ENCODE measurements at regions not wholly inside any gene's neighbourhood (a gene's known extent, or its start where the extent isn't known, plus 50 kb on each side); places are given as distances from the start of the nearest gene placed in this dataset.
"Not testable (repeated sequence)": the region's sequence is repeated elsewhere in the genome, so short reads cannot be mapped to it uniquely, and the experiment has no call there.

DNA sequence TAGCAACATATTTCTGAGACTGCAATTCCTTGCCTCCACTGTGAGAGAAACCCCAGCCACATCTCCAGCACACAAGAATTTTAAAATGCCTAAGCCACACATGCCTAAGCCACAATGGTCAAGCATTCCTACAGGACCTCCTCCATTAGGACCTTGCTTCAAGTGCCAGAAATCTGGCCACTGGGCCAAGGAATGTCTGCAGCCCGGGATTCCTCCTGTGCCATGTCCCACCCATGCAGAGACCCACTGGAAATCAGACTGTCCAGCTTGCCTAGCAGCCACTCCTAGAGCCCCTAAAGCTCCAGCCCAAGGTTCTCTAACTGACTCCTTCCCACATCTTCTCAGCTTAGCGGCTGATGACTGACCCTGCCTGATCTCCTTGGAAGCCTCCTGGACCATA lies 117.5 kb downstream of the AHR start:
- Histone ChIP-seq H3K4me3 (ENCODE audit: low read depth, low read length) (no peak overlapping the region), H3K36me3 (ENCODE audit: control insufficient read depth, insufficient read depth, low read length) (no peaks in the 10 kb centered on the region), H3K27me3 (ENCODE audit: control insufficient read depth, insufficient read depth, low read length) (no peaks in the 10 kb centered on the region)
- TF ChIP-seq, protein P1, sequence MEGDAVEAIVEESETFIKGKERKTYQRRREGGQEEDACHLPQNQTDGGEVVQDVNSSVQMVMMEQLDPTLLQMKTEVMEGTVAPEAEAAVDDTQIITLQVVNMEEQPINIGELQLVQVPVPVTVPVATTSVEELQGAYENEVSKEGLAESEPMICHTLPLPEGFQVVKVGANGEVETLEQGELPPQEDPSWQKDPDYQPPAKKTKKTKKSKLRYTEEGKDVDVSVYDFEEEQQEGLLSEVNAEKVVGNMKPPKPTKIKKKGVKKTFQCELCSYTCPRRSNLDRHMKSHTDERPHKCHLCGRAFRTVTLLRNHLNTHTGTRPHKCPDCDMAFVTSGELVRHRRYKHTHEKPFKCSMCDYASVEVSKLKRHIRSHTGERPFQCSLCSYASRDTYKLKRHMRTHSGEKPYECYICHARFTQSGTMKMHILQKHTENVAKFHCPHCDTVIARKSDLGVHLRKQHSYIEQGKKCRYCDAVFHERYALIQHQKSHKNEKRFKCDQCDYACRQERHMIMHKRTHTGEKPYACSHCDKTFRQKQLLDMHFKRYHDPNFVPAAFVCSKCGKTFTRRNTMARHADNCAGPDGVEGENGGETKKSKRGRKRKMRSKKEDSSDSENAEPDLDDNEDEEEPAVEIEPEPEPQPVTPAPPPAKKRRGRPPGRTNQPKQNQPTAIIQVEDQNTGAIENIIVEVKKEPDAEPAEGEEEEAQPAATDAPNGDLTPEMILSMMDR (IDR thresholded peaks at IDR 0.05; ENCODE audit: insufficient read depth, low read length, poor library complexity, severe bottlenecking): no peak
- no peak for DNase-seq (ENCODE audit: low read depth)

DNA sequence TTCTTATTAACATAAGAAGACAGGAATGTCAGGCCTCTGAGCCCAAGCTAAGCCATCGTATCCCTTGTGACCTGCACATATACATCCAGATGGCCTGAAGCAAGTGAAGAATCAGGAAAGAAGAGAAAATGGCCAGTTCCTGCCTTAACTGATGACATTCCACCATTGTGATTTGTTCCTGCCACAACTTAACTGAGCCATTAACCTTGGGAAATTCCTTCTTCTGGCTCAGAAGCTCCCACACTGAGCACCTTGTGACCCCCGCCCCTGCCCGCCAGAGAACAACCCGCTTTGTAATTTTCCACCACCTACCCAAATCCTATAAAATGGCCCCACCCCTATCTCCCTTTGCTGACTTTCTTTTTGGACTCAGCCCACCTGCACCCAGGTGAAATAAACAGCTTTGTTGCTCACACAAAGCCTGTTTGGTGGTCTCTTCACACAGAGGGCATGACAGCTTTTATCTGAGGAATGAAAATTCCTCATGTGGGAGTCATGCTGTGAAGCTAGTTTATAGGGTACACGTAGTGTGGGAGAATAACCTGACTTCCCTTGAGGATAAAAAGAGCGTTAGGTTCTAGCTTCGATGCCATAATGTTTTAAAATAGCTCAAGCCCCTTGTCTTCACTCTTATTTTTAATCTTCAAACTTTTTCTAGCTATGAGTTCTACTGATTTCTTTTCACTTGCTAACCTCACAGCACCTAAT lies 122.0 kb downstream of the AHR start:
- H3K27me3 ChIP-seq (ENCODE audit: control insufficient read depth, insufficient read depth, low read length); DNase-seq (ENCODE audit: low read depth); H3K4me3 ChIP-seq (ENCODE audit: low read depth, low read length); H3K36me3 ChIP-seq (ENCODE audit: control insufficient read depth, insufficient read depth, low read length): not testable (repeated sequence)

DNA sequence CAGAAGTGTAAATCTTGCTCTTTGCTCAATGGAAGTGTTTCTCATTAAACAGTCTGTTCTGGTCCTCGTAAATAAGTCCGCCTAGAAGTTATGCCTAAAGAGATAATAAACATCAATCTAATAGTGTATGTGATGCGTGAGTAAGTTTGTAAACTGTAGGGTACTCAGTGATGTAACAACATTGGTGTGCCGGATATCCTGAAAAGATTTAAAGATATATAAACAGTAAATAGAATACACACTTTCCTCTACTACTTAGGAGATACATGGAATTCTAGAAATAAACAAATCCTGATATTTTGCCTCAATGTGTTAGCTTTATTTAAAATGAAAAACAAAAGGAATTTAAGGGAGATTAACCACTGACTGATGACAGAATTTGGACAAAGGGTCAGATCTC lies 123.5 kb downstream of the AHR start:
- Histone ChIP-seq H3K36me3 (ENCODE audit: control insufficient read depth, insufficient read depth, low read length) (no peaks in the 10 kb centered on the region), H3K4me3 (ENCODE audit: low read depth, low read length) (no peak overlapping the region), H3K27me3 (ENCODE audit: control insufficient read depth, insufficient read depth, low read length) (no peaks in the 10 kb centered on the region)
- TF ChIP-seq, protein P1 (IDR thresholded peaks at IDR 0.05; ENCODE audit: insufficient read depth, low read length, poor library complexity, severe bottlenecking): no peak
- DNase-seq (ENCODE audit: low read depth): no peak

DNA sequence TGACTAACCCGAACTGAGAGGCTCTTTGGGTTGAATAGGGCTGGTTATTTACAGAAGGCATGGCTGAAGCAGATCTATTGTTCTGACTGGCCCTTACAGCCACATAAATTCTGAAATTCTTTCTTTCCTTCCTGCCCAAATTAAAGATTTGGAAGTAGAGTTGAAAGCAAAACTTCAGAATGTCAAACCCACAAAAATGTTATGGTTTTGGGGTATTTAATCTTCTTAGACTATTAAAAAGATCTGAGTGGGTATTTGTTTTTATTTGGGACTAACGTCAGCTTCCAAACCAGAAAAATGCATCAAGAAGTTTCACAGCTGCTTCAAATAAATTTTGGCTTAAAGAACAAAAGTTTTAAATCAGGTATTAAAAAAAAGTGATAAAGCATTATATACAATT lies 124.5 kb downstream of the AHR start:
- Histone ChIP-seq H3K36me3 (ENCODE audit: control insufficient read depth, insufficient read depth, low read length) (no peaks in the 10 kb centered on the region), H3K4me3 (ENCODE audit: low read depth, low read length) (no peak overlapping the region), H3K27me3 (ENCODE audit: control insufficient read depth, insufficient read depth, low read length) (no peaks in the 10 kb centered on the region)
- TF ChIP-seq, protein P1 (IDR thresholded peaks at IDR 0.05; ENCODE audit: insufficient read depth, low read length, poor library complexity, severe bottlenecking): no peak
- no peak for DNase-seq (ENCODE audit: low read depth)

DNA sequence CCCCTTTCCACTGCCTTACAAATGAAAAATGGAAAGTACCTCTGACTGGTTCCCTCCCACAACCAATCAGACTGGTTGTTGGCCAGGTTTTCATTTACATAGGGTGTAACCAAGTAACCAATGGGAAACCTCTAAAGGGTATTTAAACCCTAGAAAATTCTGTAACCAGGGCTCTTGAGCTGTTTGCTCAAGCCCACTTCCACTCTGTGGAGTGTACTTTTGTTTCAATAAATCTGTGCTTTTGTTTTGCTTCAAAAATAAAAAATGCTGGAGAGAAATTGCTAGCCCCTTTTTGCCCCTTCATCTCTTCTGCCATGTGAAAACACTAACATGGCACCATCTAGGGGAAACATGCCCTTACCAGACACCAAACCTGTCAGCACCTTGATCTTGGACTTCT lies 129.5 kb downstream of the AHR start:
- DNase-seq (ENCODE audit: low read depth): no peak
- Histone ChIP-seq H3K4me3 (ENCODE audit: low read depth, low read length) (no peak overlapping the region), H3K27me3 (ENCODE audit: control insufficient read depth, insufficient read depth, low read length) (no peaks in the 10 kb centered on the region), H3K36me3 (ENCODE audit: control insufficient read depth, insufficient read depth, low read length) (no peaks in the 10 kb centered on the region)
- TF ChIP-seq, protein P1 (IDR thresholded peaks at IDR 0.05; ENCODE audit: insufficient read depth, low read length, poor library complexity, severe bottlenecking): no peak

DNA sequence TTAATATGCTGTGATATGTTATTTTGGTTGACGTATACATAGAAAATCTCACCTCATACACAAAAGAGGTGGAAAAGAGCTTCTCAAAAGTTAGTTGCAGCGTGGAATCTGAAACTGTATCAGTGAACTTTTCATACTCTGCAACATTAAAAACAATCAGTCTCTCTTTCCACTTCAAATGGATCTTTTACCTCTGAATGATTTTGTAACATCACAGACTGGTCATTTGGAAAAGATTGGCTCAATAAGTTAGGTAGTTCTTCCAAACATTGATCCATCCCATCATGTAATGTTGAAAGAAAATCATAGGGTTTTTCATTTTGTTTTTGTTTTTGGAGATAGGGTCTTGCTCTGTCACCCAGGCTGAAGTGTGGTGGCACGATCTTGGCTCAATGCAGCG lies 131.1 kb downstream of the AHR start:
- Histone ChIP-seq H3K36me3 (ENCODE audit: control insufficient read depth, insufficient read depth, low read length) (no peaks in the 10 kb centered on the region), H3K4me3 (ENCODE audit: low read depth, low read length) (no peak overlapping the region), H3K27me3 (ENCODE audit: control insufficient read depth, insufficient read depth, low read length) (no peaks in the 10 kb centered on the region)
- TF ChIP-seq, protein P1 (IDR thresholded peaks at IDR 0.05; ENCODE audit: insufficient read depth, low read length, poor library complexity, severe bottlenecking): no peak
- DNase-seq (ENCODE audit: low read depth): no peak

All from kidney epithelial cell (primary cell).